HG03095 (cell line): ENCODE measurements at regions not wholly inside any gene's neighbourhood (a gene's known extent, or its start where the extent isn't known, plus 50 kb on each side); places are given as distances from the start of the nearest gene placed in this dataset.
"Not testable (repeated sequence)": the region's sequence is repeated elsewhere in the genome, so short reads cannot be mapped to it uniquely, and the experiment has no call there.

Experiments
- ATAC-seq: cut with Tn5 transposase; IDR thresholded peaks from one replicate; pipeline ENCODE4 v1.9.1; 2021; ENCODE audit warnings: moderate library complexity; ENCODE audit not compliant: unreplicated experiment

GRCh38 chr7:76971201-76971600 lies 61.0 kb downstream of the SPDYE17 start:
- ATAC-seq: not testable (repeated sequence)

GRCh38 chr7:76969892-76970291 lies 62.3 kb downstream of the SPDYE17 start:
- ATAC-seq: not testable (repeated sequence)

- ATAC-seq: not testable (repeated sequence)
These were observed 66.2 kb downstream of the SPDYE17 start for GRCh38 chr7:76965731-76966548.

- ATAC-seq: not testable (repeated sequence)
These were observed 68.1 kb downstream of the SPDYE17 start for GRCh38 chr7:76964050-76964449.

DNA sequence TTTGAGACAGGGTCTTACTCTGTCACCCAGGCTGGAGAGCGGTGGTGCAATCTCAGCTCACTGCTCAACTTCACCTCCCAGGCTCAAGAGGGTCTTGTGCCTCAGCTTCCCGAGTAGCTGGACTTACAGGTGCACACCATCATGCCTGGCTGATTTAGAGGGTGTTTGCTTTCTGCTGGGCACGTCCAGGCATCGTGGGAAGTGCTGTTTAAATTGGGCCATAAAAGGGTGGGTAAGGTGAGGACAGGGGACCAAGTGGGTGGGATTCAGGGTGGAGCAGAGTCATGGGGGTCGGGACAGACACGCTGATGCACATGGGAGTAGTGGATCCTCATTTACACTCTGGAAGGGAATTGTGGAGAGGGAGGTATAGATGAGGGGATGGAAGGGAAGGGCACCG lies 69.1 kb downstream of the SPDYE17 start:
- not testable (repeated sequence) for ATAC-seq

GRCh38 chr7:76960400-76960986 lies 71.7 kb downstream of the SPDYE17 start:
- peak; percentile 28 for ATAC-seq

- peak; percentile 93 for ATAC-seq
These were observed 72.4 kb downstream of the SPDYE17 start for GRCh38 chr7:76959573-76960399.

DNA sequence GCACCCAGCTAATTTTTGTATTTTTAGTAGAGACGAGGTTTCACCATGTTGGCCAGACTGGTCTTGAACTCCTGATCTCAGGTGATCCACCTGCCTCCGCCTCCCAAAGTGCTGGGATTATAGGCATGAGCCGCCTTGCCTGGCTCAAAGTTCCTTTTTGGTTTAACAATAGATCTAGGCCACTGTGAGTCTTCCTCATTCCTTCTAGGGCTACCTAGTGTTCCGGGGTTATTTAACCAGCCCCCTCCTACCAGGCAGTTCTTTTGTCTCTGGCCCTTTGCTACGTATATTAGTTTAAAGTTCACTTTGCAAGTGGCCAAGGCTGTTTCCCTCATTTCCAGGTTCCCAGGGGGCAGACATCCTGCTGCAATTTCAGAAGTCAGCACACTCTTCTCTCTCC lies 75.6 kb downstream of the SPDYE17 start:
- not testable (repeated sequence) for ATAC-seq

- not testable (repeated sequence) for ATAC-seq
These were observed 77.0 kb downstream of the SPDYE17 start for GRCh38 chr7:76955124-76955523.

DNA sequence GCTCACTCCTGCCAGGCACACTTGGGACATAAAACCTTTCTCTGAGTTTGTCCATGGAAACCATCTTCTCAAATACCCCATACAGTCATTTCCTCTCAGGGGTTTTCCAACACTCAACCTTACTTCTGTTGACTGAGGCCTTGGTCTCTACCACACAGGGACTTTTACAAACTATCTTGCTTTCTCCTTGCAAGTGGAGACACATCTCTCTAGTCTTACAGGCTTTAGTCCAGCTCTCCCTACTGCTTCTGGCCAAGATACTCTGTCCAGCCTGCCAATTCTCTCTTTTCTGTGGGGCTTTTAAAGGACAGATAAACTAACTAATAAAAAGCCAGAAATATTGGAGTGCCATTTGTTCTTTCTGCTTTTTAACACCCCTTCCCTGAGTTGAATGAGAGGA lies 87.6 kb downstream of the SPDYE17 start:
- ATAC-seq: peak; percentile 72

- ATAC-seq: peak; percentile 44
These were observed 90.1 kb downstream of the SPDYE17 start for GRCh38 chr7:76941809-76942765.

DNA sequence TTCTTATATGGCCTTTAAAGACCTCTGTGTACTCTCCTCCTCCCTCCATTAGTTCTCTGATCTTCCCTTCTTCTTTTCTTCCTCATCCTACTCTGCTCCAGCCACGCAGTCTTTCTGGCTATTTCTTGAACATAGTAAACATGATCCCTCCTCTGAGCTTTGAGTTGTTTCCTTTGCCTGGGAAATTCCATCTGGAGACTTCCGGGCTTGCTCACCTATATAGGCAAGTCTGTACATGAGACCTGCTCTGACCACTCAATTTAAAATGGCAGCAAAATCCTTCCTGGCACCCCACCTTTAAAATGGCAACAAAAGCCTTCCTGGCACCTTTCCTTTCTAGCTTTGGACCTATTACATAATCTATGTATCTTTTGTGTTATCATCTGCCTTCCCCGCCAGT lies 94.4 kb downstream of the SPDYE17 start:
- ATAC-seq: not testable (repeated sequence)

- not testable (repeated sequence) for ATAC-seq
These were observed 94.8 kb downstream of the SPDYE17 start for GRCh38 chr7:76937330-76937729.

DNA sequence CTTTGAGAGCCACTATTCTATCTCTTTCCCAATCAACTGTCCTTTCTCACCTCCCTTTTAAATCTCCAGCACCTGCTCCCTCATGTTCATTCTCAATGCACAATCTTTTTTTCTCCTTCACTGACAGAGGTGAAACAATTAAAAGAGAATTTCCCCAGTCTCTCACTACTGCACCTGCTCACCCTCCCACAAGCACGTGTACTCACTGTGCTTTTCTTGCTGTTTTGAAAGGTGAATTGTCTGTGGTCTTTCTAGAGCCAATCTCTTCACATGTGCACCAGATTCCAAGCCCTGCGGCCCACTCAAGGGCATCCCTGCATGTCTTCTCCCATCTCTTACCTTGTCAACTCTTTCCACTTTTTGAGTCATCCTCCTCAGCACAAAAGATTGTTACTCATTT lies 95.8 kb downstream of the SPDYE17 start:
- peak; percentile 55 for ATAC-seq

- ATAC-seq: not testable (repeated sequence)
These were observed 97.5 kb downstream of the SPDYE17 start for GRCh38 chr7:76934711-76935110.

- peak; percentile 56 for ATAC-seq
These were observed 99.2 kb downstream of the SPDYE17 start for GRCh38 chr7:76932957-76933356.

GRCh38 chr7:76931441-76931840 lies 100.7 kb downstream of the SPDYE17 start:
- ATAC-seq: not testable (repeated sequence)

DNA sequence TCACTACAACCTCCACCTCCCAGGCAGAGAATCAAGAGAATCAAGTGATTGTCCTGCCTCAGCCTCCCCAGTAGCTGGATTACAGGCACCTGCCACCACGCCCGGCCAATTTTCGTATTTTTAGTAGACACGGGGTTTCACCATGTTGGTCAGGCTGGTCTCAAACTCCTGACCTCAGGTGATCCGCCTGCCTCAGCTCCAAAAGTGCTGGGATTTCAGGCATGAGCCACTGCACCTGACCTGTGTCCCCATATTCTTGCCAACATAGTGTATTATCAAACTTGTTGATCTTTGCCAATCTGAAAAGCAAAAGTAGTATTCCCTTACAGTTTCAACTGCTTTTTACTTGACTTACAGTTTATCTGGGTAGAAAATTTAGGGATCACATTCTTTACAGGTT lies 101.7 kb downstream of the SPDYE17 start:
- ATAC-seq: not testable (repeated sequence)

DNA sequence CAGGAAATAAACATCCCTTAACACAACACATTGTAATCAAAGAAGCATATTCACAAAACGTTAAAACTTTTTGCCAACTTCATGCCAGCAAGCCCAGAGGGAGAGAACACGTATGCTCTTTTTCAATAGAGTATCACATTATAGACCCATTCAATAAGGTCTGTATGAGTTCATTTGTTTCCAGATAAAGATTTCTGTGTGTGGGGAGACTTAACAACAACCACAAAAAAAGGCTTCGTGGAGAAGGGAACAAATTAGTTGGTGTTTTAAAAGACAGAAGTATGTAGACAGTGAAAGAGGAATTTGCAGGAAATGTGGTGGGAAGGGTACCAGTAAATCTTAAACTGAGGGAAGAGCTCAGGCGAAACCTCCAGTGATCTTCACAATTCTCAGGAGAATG lies 103.4 kb downstream of the SPDYE17 start:
- ATAC-seq: not testable (repeated sequence)

DNA sequence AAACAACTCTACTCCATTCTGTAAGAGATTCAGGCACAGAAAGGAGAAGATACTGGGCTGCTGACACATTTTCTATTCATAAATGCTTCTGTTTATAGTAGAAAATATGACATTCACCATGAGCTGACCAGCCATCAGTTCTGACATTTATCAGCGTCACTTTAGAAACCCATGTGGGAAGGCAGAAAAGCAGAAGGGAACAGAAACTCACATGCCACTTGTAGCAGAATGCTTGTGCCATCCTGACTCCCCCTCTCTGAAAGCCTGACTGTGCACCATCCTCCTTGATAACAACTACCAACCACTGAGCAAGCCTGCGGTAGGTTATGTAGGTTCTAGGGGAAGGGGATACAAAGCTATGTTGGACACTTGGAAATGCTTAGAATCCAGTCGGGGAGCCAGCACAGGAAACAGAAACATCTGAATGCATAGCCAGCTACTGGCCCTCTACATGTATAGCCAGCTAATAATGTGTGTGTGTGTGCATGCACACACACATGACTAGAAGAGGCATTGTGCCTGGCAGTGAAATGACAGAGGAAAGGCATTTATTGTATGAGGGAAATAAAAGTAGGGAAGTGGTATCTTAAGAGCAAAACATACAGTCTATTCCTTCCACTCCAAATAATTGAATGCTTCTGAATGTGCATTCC lies 104.3 kb downstream of the SPDYE17 start:
- not testable (repeated sequence) for ATAC-seq
